ENCODE measurements at regions not wholly inside any gene's neighbourhood (a gene's known extent, or its start where the extent isn't known, plus 50 kb on each side); places are given as distances from the start of the nearest gene placed in this dataset.

DNA sequence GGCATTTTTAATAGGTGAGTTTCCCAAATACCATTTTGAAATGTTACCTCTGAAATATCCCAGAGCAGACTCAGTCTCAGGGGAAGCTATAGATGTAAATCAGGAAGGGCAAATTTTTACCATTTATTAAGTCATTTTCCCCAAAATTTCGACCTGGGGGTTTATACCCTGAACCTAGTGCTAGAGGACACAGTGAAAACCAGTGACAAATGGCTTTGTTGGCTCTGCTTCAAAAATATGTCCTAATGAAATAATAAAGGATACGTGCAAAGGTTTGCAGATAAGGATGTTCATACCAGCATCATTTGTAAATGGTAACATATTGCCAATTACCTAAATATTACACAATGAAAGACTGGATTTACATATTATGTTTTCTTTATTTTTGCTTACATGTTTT lies 546.7 kb upstream of the ADAMTS9 start:
- TF ChIP-seq, protein P1, sequence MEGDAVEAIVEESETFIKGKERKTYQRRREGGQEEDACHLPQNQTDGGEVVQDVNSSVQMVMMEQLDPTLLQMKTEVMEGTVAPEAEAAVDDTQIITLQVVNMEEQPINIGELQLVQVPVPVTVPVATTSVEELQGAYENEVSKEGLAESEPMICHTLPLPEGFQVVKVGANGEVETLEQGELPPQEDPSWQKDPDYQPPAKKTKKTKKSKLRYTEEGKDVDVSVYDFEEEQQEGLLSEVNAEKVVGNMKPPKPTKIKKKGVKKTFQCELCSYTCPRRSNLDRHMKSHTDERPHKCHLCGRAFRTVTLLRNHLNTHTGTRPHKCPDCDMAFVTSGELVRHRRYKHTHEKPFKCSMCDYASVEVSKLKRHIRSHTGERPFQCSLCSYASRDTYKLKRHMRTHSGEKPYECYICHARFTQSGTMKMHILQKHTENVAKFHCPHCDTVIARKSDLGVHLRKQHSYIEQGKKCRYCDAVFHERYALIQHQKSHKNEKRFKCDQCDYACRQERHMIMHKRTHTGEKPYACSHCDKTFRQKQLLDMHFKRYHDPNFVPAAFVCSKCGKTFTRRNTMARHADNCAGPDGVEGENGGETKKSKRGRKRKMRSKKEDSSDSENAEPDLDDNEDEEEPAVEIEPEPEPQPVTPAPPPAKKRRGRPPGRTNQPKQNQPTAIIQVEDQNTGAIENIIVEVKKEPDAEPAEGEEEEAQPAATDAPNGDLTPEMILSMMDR (IDR thresholded peaks at IDR 0.05; ENCODE audit: low read depth, low read length), result no peak
- DNase-seq (ENCODE audit: low read depth in 1 of 2, low spot score in 1 of 2), result no peak
- no peaks in the 10 kb centered on the region for H3K36me3 ChIP-seq

DNA sequence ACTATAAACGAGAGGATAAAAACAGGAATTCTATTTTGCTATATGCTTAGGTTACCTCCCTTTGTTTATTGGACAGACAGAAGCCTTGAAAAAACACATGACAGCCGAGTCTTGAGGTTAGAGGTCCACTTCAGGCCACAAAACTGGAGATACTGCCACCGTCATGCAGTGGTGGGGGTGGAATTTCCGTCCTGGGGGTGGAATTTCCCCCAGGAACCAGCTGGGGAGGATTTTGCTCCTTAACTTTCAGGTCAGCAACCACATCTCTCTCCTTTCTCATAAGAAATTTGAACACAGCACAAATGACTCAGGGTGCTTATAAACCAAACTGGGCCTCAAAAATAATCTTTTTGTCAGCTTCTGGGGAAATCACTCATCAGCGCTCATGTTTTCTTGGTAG lies 545.8 kb upstream of the ADAMTS9 start:
- Histone ChIP-seq H3K4me1 (ENCODE audit: low read depth) (no peaks in the 10 kb centered on the region), H3K36me3 (no peaks in the 10 kb centered on the region), H3K27ac (no peak overlapping the region), H3K27me3 (no peaks in the 10 kb centered on the region), H3K4me3 (no peak overlapping the region), H3K9me3 (ENCODE audit: low read depth) (no peaks in the 10 kb centered on the region)
- no peak for DNase-seq (ENCODE audit: low read depth in 1 of 2, low spot score in 1 of 2)
- TF ChIP-seq, protein P1 (IDR thresholded peaks at IDR 0.05; ENCODE audit: low read depth, low read length), result no peak

More for the DNA sequence above, 546.7 kb upstream of the ADAMTS9 start:
- Histone ChIP-seq H3K27ac (no peak overlapping the region), H3K27me3 (no peaks in the 10 kb centered on the region), H3K4me1 (ENCODE audit: low read depth) (no peaks in the 10 kb centered on the region), H3K9me3 (ENCODE audit: low read depth) (no peaks in the 10 kb centered on the region), H3K4me3 (no peak overlapping the region)

DNA sequence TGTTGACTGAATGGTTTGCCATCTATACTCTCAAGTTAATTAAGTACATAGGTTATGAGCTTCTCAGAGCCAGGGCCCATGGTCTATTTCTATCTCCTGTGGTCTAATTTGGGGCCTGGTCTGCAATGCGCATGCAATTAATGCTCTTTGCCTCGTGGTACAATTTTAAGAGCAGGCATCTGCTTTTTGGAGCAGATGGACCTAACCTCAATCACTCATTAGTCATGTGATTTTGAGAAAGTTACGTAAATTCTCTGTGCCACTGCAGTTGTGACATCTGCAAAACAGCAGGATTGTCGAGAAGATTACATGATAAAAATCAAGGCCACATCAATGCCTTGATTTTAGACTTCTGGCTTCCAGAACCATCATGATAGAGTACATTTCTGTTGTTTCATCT lies 543.7 kb upstream of the ADAMTS9 start:
- H3K27me3 ChIP-seq, result no peaks in the 10 kb centered on the region
- H3K36me3 ChIP-seq, result no peaks in the 10 kb centered on the region
- H3K4me1 ChIP-seq (ENCODE audit: low read depth), result no peaks in the 10 kb centered on the region
- H3K4me3 ChIP-seq, result no peak overlapping the region
- DNase-seq (ENCODE audit: low read depth in 1 of 2, low spot score in 1 of 2), result no peak
- no peak overlapping the region for H3K27ac ChIP-seq
- no peaks in the 10 kb centered on the region for H3K9me3 ChIP-seq (ENCODE audit: low read depth)
- TF ChIP-seq, protein P1 (IDR thresholded peaks at IDR 0.05; ENCODE audit: low read depth, low read length), result no peak

DNA sequence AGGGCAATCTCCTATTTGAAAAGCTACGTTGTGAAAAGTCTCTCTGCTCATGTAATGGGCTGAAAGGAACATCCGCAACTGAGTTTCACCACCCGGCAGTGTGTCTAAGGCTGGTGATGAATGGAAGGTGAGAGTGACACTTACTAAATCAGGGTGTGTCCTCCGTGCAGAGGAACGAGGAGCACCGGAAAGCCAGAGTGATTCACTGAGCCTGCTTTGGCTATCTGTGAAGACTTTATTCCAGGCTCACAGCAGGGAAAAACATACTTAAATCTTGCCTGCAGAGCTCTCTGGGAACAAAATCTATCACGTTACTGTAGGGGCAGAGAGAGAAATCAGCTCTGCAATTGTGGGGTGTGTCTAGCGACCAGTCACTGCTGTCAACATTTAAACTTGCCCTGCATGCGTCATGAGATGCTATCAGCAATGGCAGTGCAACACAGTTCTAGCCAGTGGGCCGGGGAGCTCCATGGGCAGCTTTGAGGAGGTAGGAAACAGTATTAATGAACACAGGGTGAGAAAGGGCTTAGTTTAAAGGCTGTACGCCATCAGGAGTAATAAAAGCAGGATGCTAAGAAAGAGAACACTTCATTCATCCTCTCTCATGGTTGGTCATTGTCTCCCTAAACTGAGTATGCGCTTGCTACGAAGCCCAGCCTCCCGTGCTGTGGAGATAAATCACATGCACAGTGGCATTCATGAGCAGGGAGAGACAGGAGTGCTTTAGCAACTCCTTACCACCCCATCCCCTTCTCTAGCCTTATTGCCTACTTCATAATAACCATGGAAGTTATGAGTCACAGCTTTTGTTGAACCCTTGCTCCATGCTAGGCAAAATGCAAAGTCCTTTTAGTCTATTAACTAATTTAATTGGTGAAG lies 542.7 kb upstream of the ADAMTS9 start:
- DNase-seq (ENCODE audit: low read depth in 1 of 2, low spot score in 1 of 2), result no peak
- Histone ChIP-seq H3K9me3 (ENCODE audit: low read depth) (no peaks in the 10 kb centered on the region), H3K27ac (no peak overlapping the region), H3K36me3 (no peaks in the 10 kb centered on the region), H3K4me3 (no peak overlapping the region), H3K4me1 (ENCODE audit: low read depth) (no peaks in the 10 kb centered on the region), H3K27me3 (no peaks in the 10 kb centered on the region)
- TF ChIP-seq, protein P1 (IDR thresholded peaks at IDR 0.05; ENCODE audit: low read depth, low read length), result no peak

DNA sequence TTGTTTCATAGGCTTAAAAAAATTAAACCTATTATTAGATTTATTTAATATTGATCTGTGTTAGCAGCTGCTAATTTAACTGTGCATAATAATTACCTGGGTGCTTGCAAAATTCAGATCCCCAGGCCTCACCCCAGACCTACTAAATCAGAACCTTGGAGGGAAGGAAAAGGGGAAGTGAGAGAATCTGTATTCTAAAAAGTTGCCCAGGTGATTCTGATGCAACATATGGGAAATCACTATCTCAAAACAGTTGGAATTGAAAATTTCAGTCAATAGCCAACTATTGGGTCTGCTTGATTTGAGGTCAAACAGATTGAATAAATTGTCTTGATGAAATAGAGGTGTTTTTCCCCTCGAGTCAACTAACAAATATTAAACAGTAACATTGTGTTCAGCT lies 538.5 kb upstream of the ADAMTS9 start:
- Histone ChIP-seq H3K27me3 (no peaks in the 10 kb centered on the region), H3K27ac (no peak overlapping the region), H3K36me3 (no peaks in the 10 kb centered on the region), H3K4me3 (no peak overlapping the region), H3K4me1 (ENCODE audit: low read depth) (no peaks in the 10 kb centered on the region), H3K9me3 (ENCODE audit: low read depth) (no peaks in the 10 kb centered on the region)
- TF ChIP-seq, protein P1 (IDR thresholded peaks at IDR 0.05; ENCODE audit: low read depth, low read length), result no peak
- no peak for DNase-seq (ENCODE audit: low read depth in 1 of 2, low spot score in 1 of 2)
